Trophoblast cell (in vitro differentiated cells and primary cell): ENCODE measurements at regions not wholly inside any gene's neighbourhood (a gene's known extent, or its start where the extent isn't known, plus 50 kb on each side); places are given as distances from the start of the nearest gene placed in this dataset.
A peak's percentile ranks its signal among the peaks of the same experiment; 100 is the strongest.

ENCODE experiments used
- DNase-seq, 2 donors: peaks; one replicate each; pipeline ENCODE4 v3.0.0-alpha.2; 2016
- H2AFZ ChIP-seq: 2 replicates; pipeline ENCODE4 v1.6.1; 2013; ENCODE audit warnings: low read length, moderate library complexity, mild to moderate bottlenecking; ENCODE audit not compliant: insufficient read depth, poor library complexity
- H2AK5ac ChIP-seq: 2 replicates; pipeline ENCODE4 v1.6.1; 2013; ENCODE audit warnings: mild to moderate bottlenecking, low read length
- H2BK120ac ChIP-seq: 2 replicates; pipeline ENCODE4 v1.6.1; 2013; ENCODE audit warnings: low read length, mild to moderate bottlenecking, moderate library complexity; ENCODE audit not compliant: insufficient read depth, poor library complexity
- H2BK12ac ChIP-seq: 2 replicates; pipeline ENCODE4 v1.6.1; 2013; ENCODE audit warnings: mild to moderate bottlenecking, low read length, moderate library complexity
- H2BK5ac ChIP-seq: 2 replicates; pipeline ENCODE4 v1.6.1; 2013; ENCODE audit warnings: low read length, low read depth, moderate library complexity, mild to moderate bottlenecking; ENCODE audit not compliant: poor library complexity
- H3K14ac ChIP-seq: 2 replicates; pipeline ENCODE4 v1.6.1; 2013; ENCODE audit warnings: mild to moderate bottlenecking, low read length
- H3K18ac ChIP-seq: 2 replicates; pipeline ENCODE4 v1.6.1; 2013; ENCODE audit warnings: mild to moderate bottlenecking, low read length
- H3K23ac ChIP-seq: 2 replicates; pipeline ENCODE4 v1.6.1; 2013; ENCODE audit warnings: low read length
- H3K27ac ChIP-seq: 2 replicates; pipeline ENCODE4 v1.5.1; 2013; ENCODE audit warnings: low read depth, mild to moderate bottlenecking, inconsistent platforms, low read length, moderate library complexity
- H3K27me3 ChIP-seq: 2 replicates; pipeline ENCODE4 v1.6.1; 2013; ENCODE audit warnings: inconsistent platforms, mild to moderate bottlenecking, low read length, moderate library complexity; ENCODE audit not compliant: insufficient read depth
- H3K36me3 ChIP-seq, 2 experiments: 1 replicate in 1 of 2; 2 replicates in 1 of 2; pipeline ENCODE4 v1.6.1; 2013; ENCODE audit warnings: low read length in 2 of 2, mild to moderate bottlenecking in 2 of 2, moderate library complexity in 1 of 2; ENCODE audit not compliant: insufficient read depth in 2 of 2, control insufficient read depth in 1 of 2
- H3K4ac ChIP-seq: 2 replicates; pipeline ENCODE4 v1.6.1; 2013; ENCODE audit warnings: low read depth, mild to moderate bottlenecking, low read length, moderate library complexity
- H3K4me1 ChIP-seq, 2 experiments: 1 replicate in 1 of 2; 2 replicates in 1 of 2; pipeline ENCODE4 v1.6.1; 2013; ENCODE audit warnings: low read length in 2 of 2, mild to moderate bottlenecking in 2 of 2, moderate library complexity in 1 of 2; ENCODE audit not compliant: insufficient read depth in 2 of 2, control insufficient read depth in 1 of 2
- H3K4me2 ChIP-seq: 2 replicates; pipeline ENCODE4 v1.6.1; 2013; ENCODE audit warnings: inconsistent platforms, mild to moderate bottlenecking, low read length, moderate library complexity
- H3K4me3 ChIP-seq: 2 replicates; pipeline ENCODE4 v1.5.1; 2013; ENCODE audit warnings: mild to moderate bottlenecking, low read depth, low read length, inconsistent platforms
- H3K79me1 ChIP-seq: one replicate; pipeline ENCODE4 v1.6.1; 2013; ENCODE audit warnings: low read length
- H3K79me2 ChIP-seq: 2 replicates; pipeline ENCODE4 v1.6.1; 2013; ENCODE audit warnings: low read length, mild to moderate bottlenecking; ENCODE audit not compliant: control insufficient read depth, insufficient read depth, poor library complexity
- H3K9ac ChIP-seq: 2 replicates; pipeline ENCODE4 v1.6.1; 2013; ENCODE audit warnings: mild to moderate bottlenecking, low read length
- H3K9me3 ChIP-seq: 2 replicates; pipeline ENCODE4 v1.6.1; 2013; ENCODE audit warnings: low read depth, mild to moderate bottlenecking, control low read depth, inconsistent platforms, low read length; ENCODE audit not compliant: insufficient read depth
- H4K12ac ChIP-seq: 2 replicates; pipeline ENCODE4 v1.6.1; 2013; ENCODE audit warnings: low read depth, mild to moderate bottlenecking, low read length, moderate library complexity
- H4K8ac ChIP-seq: 2 replicates; pipeline ENCODE4 v1.6.1; 2013; ENCODE audit warnings: low read depth, mild to moderate bottlenecking, low read length, moderate library complexity
- H4K91ac ChIP-seq: one replicate; pipeline ENCODE4 v1.6.1; 2013; ENCODE audit warnings: low read depth, mild to moderate bottlenecking, low read length, moderate library complexity
- WGBS: extraction: QIAGEN DNeasy Blood & Tissue Kit; methylation state at CpG from one replicate; pipeline ENCODE4 v1.1.7; 2013; ENCODE audit warnings: missing lambda C conversion rate; ENCODE audit not compliant: insufficient read length, insufficient coverage; ENCODE audit errors: extremely low coverage; 5-methylcytosine and 5-hydroxymethylcytosine counted together

DNA sequence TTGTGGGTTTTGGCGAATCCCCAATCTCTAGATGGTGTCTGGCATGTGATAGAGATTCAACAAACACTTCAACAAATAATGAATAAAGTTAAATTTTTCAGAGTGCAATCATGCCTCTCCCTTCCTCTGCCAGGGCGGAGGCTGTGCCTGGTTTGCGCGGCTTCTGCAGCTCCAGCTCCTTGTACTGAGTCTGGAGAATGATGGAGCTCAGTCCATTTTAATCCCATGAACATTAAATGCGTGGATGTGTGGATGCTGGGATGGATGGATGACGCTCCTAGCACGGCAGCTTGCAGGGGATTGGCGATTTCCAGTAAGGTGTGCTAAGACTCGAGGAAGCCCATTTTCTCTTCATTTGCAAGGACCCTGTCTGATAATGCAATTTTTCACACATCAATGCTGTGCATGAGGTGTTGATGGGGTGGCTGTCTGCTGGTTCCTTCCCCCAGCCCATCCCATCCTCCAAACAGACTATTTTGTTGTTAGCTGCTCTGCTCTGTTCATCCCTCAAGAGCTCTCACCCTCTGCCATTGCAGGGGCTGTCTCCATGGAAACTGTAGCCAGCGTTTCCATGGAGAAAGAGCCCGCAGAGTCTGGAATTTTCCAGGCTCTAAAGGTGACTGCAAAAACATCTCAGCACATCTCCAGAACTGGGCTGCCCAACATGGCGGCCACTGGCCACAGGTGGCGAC, 92.6 kb upstream of the PEG3 start:
- no CpG with 5 or more reads among the region's 13 CpGs for WGBS
- Histone ChIP-seq H3K36me3 (no peaks in the 10 kb centered on the region), H3K9me3 (peaks cover 25% of the 10 kb centered on the region), H3K4ac (no peak overlapping the region), H3K27me3 (no peaks in the 10 kb centered on the region), H2AFZ (no peak overlapping the region), H4K12ac (no peak overlapping the region), H3K18ac (no peak overlapping the region), H4K8ac (no peak overlapping the region), H2BK12ac (no peak overlapping the region), H3K14ac (no peak overlapping the region), H3K4me3 (no peak overlapping the region), H3K9ac (no peak overlapping the region), H3K27ac (no peak overlapping the region), H3K4me1 (no peaks in the 10 kb centered on the region), H3K4me2 (no peak overlapping the region), H3K79me1 (no peaks in the 10 kb centered on the region), H2AK5ac (no peak overlapping the region), H2BK120ac (no peak overlapping the region), H2BK5ac (no peak overlapping the region), H3K79me2 (no peaks in the 10 kb centered on the region), H4K91ac (no peak overlapping the region), H3K23ac (no peak overlapping the region)
- DNase-seq, result no peak

DNA sequence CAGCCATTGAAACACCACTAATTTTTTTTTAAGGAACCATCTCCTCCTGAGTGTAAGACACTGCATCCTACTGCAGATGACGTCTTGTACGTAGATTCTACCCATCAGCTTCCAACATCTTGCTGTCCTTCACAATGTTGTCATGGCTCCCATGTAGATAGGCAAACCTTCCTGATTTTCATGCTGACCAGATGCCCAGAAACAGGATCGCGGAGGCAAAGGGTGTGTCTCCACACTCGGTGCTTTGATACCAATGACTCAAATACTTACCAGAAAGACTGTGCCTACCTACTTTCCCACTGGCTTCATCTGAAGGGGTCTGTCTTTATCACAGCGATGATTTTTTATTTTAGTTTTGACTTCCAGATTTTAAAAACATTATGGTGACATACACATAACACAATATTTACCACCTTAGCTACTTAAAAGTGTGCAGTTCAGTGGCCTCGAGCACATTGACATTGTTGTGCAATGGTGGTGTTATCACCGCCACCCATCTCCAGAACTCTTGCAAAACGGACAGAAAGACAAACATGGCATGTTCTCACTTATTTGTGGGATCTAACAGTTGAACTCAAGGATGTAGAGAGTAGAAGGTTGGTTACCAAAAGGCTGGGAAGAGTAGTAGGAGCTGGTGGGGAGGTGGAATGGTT, 94.0 kb upstream of the PEG3 start:
- Histone ChIP-seq H3K14ac (no peak overlapping the region), H2AFZ (no peak overlapping the region)
- WGBS, result no CpG with 5 or more reads among the region's 9 CpGs

DNA sequence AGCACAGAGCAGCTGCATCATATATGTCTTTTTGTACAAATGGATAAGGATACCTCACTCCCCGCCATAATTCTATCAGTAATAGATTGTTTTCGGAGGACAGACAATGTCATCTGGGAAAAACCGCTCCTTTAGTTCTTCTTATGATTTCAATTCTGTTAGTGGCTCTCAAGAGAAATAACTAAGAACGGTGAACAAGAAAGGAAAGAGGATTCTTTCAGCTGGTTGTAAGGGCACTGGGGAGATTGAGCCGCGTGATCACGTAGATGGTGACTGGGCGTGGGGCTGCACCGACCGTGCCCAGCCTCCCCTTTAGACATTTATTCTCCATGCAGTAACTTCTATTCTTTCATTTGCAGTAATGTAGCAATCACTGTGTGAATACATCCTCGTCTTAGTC, 99.4 kb upstream of the PEG3 start:
- no CpG with 5 or more reads among the region's 11 CpGs for WGBS
- Histone ChIP-seq H2BK5ac (no peak overlapping the region), H2BK12ac (no peak overlapping the region), H3K79me2 (no peaks in the 10 kb centered on the region), H3K23ac (no peak overlapping the region), H3K27me3 (no peaks in the 10 kb centered on the region), H3K27ac (no peak overlapping the region), H3K18ac (no peak overlapping the region), H3K4me1 (no peaks in the 10 kb centered on the region), H2BK120ac (no peak overlapping the region), H2AFZ (no peak overlapping the region), H3K9ac (no peak overlapping the region), H3K4ac (no peak overlapping the region), H4K91ac (no peak overlapping the region), H3K9me3 (peaks cover 16% of the 10 kb centered on the region), H3K4me2 (no peak overlapping the region), H3K79me1 (no peaks in the 10 kb centered on the region), H4K8ac (no peak overlapping the region), H2AK5ac (no peak overlapping the region), H3K4me3 (no peak overlapping the region), H3K14ac (no peak overlapping the region), H4K12ac (no peak overlapping the region), H3K36me3 (no peaks in the 10 kb centered on the region)
- DNase-seq, result no peak

More for the DNA sequence above, 94.0 kb upstream of the PEG3 start:
- no peak overlapping the region for H3K18ac ChIP-seq
- no peaks in the 10 kb centered on the region for H3K79me2 ChIP-seq
- H2AK5ac ChIP-seq, result no peak overlapping the region
- no peak overlapping the region for H2BK5ac ChIP-seq
- H4K8ac ChIP-seq, result no peak overlapping the region
- no peak overlapping the region for H2BK12ac ChIP-seq
- H3K9me3 ChIP-seq, result peaks cover 25% of the 10 kb centered on the region
- no peak overlapping the region for H3K9ac ChIP-seq
- no peak overlapping the region for H3K27ac ChIP-seq
- no peaks in the 10 kb centered on the region for H3K4me1 ChIP-seq
- no peaks in the 10 kb centered on the region for H3K79me1 ChIP-seq
- no peak overlapping the region for H2BK120ac ChIP-seq
- no peak overlapping the region for H3K23ac ChIP-seq
- H3K4ac ChIP-seq, result no peak overlapping the region
- no peaks in the 10 kb centered on the region for H3K27me3 ChIP-seq
- H3K4me2 ChIP-seq, result no peak overlapping the region
- no peak overlapping the region for H4K12ac ChIP-seq
- no peak overlapping the region for H4K91ac ChIP-seq
- H3K4me3 ChIP-seq, result no peak overlapping the region
- peak; percentile 62 to 85 for DNase-seq
- H3K36me3 ChIP-seq, result no peaks in the 10 kb centered on the region

DNA sequence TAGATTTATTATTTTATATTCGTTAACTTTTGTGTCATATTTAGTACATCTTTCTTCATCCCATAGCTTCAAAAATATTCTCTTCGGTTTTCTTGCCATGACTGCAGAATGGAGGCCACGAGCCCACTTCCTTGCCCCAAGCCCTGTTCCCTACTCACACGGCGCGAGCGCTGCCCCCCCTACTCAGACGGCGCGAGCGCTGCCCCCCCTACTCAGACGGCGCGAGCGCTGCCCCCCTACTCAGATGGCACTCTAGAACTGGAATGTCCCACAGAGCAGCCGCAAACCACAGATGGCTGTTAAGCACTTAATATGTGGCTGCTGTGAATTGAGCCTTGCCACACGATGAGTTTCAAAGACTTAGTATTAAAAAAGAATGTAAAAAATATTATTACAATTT, 102.2 kb upstream of the PEG3 start:
- Histone ChIP-seq H3K23ac (no peak overlapping the region), H3K4ac (no peak overlapping the region), H4K91ac (no peak overlapping the region), H3K79me1 (no peaks in the 10 kb centered on the region), H3K4me1 (no peaks in the 10 kb centered on the region), H2AFZ (no peak overlapping the region), H2BK12ac (no peak overlapping the region), H4K8ac (no peak overlapping the region), H3K18ac (no peak overlapping the region), H4K12ac (no peak overlapping the region), H2AK5ac (no peak overlapping the region), H2BK5ac (no peak overlapping the region), H3K4me3 (no peak overlapping the region), H3K4me2 (no peak overlapping the region), H2BK120ac (no peak overlapping the region), H3K27me3 (no peaks in the 10 kb centered on the region), H3K14ac (no peak overlapping the region), H3K9me3 (peaks cover 13% of the 10 kb centered on the region), H3K27ac (no peak overlapping the region), H3K9ac (no peak overlapping the region), H3K79me2 (no peaks in the 10 kb centered on the region), H3K36me3 (no peaks in the 10 kb centered on the region)
- DNase-seq, result peak in 1 of 2 donors; percentile 14
- no CpG with 5 or more reads among the region's 17 CpGs for WGBS
